Omental fat pad (tissue), 3 donors: ENCODE measurements at regions not wholly inside any gene's neighbourhood (a gene's known extent, or its start where the extent isn't known, plus 50 kb on each side); places are given as distances from the start of the nearest gene placed in this dataset.

Experiments
- ATAC-seq: fragments of 150-250 bp; one replicate; pipeline ENCODE4 v1.9.1; 2016; ENCODE audit warnings: mild to moderate bottlenecking, moderate library complexity; ENCODE audit not compliant: low FRiP score
- DNase-seq: peaks from one replicate; pipeline ENCODE4 v3.0.0-alpha.2; 2019; ENCODE audit warnings: low spot score
- CTCF ChIP-seq, 3 donors: fragments of 450-650 bp; IDR thresholded peaks; one replicate each; pipeline ENCODE4 v1.5.1; 2016 to 2017; ENCODE audit warnings: antibody characterized with exemption in 3 of 3, mild to moderate bottlenecking in 3 of 3, moderate library complexity in 2 of 3

DNA sequence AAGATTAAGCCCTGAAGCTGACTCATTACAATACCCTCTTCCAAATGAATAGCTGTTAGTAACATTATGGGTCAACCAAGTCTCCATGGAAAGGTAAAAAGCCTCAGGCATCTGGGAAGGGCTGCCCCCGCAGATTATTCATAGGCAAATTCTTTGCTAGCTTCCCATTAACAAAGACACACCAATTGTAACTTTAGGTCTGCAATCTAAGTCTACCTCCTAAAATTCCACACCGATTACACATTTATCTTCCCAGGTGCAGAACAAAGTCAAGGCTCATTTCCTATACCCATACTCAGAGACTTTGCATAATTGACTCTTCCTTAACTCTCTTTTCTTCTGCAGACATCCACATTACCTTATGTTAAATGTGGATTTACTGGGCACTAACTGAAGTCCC is 826.3 kb upstream of the MBL2 start:
- no peak for TF ChIP-seq CTCF (IDR thresholded peaks at IDR 0.05)
- DNase-seq (no peak), ATAC-seq (no peak)

GRCh38 chr10:53597835-53598251 is 825.3 kb upstream of the MBL2 start:
- no peak for ATAC-seq
- TF ChIP-seq CTCF (IDR thresholded peaks at IDR 0.05), result no peak
- DNase-seq, result no peak

GRCh38 chr10:53580465-53580864 is 807.9 kb upstream of the MBL2 start:
- no peak for ATAC-seq
- DNase-seq, result no peak
- TF ChIP-seq CTCF (IDR thresholded peaks at IDR 0.05), result no peak

DNA sequence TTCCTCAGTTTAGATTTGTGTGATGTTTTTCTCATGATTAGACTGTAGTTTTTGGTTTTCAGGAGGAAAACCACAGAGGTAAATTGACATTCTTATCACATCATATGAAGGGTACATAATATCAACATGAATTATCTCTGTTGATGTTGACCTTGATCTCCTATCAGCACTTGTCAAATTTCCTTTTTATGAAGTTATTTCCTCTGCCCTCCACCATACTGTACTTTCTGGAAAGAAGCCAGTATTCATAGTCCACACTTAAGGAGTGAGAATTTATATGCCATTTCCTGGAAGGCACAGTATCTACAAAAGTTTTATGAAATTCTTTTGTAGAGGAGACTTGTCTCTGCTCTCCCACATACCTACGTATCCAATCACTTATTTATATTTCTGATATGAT is 807.2 kb upstream of the MBL2 start:
- TF ChIP-seq CTCF (IDR thresholded peaks at IDR 0.05), result no peak
- no peak for ATAC-seq

GRCh38 chr10:53574024-53574423 is 801.4 kb upstream of the MBL2 start:
- ATAC-seq, result no peak
- DNase-seq, result no peak
- no peak for TF ChIP-seq CTCF (IDR thresholded peaks at IDR 0.05)

More for the DNA sequence above, 807.2 kb upstream of the MBL2 start:
- DNase-seq, result no peak

GRCh38 chr10:53573498-53573897 is 800.9 kb upstream of the MBL2 start:
- no peak for DNase-seq
- no peak for ATAC-seq
- TF ChIP-seq CTCF (IDR thresholded peaks at IDR 0.05), result no peak

GRCh38 chr10:53572799-53573198 is 800.2 kb upstream of the MBL2 start:
- TF ChIP-seq CTCF (IDR thresholded peaks at IDR 0.05), result no peak
- DNase-seq (no peak), ATAC-seq (no peak)
